Glutamatergic neuron (in vitro differentiated cells): ENCODE measurements at regions not wholly inside any gene's neighbourhood (a gene's known extent, or its start where the extent isn't known, plus 50 kb on each side); places are given as distances from the start of the nearest gene placed in this dataset.
"Not testable (repeated sequence)": the region's sequence is repeated elsewhere in the genome, so short reads cannot be mapped to it uniquely, and the experiment has no call there.

ENCODE experiments used
- DNase-seq: peaks from one replicate; pipeline ENCODE4 v3.0.0; 2022
- H3K27ac Mint-ChIP-seq: one replicate; pipeline ENCODE4 v1.8.0; 2020; ENCODE audit warnings: mild to moderate bottlenecking, mixed read lengths, inconsistent platforms; ENCODE audit not compliant: unreplicated experiment
- H3K27me3 Mint-ChIP-seq: one replicate; pipeline ENCODE4 v1.8.0; 2020; ENCODE audit warnings: mild to moderate bottlenecking, moderate library complexity, mixed read lengths, inconsistent platforms; ENCODE audit not compliant: unreplicated experiment
- H3K36me3 Mint-ChIP-seq: one replicate; pipeline ENCODE4 v1.8.0; 2020; ENCODE audit warnings: mild to moderate bottlenecking, mixed read lengths, inconsistent platforms; ENCODE audit not compliant: unreplicated experiment
- H3K4me1 Mint-ChIP-seq: one replicate; pipeline ENCODE4 v1.8.0; 2020; ENCODE audit warnings: mild to moderate bottlenecking, low read depth, mixed read lengths, inconsistent platforms; ENCODE audit not compliant: unreplicated experiment
- H3K4me3 Mint-ChIP-seq: one replicate; pipeline ENCODE4 v1.8.0; 2020; ENCODE audit warnings: mild to moderate bottlenecking, mixed read lengths, inconsistent platforms; ENCODE audit not compliant: unreplicated experiment
- H3K9me3 Mint-ChIP-seq: one replicate; pipeline ENCODE4 v1.8.0; 2020; ENCODE audit warnings: mild to moderate bottlenecking, moderate library complexity, mixed read lengths, inconsistent platforms; ENCODE audit not compliant: unreplicated experiment
- TF ChIP-seq, protein P1 (sequence below): fragments of 200-600 bp; sonication (generic); IDR thresholded peaks from one replicate; pipeline ENCODE4 v1.5.0; 2021; ENCODE audit not compliant: partially characterized antibody, unreplicated experiment

DNA sequence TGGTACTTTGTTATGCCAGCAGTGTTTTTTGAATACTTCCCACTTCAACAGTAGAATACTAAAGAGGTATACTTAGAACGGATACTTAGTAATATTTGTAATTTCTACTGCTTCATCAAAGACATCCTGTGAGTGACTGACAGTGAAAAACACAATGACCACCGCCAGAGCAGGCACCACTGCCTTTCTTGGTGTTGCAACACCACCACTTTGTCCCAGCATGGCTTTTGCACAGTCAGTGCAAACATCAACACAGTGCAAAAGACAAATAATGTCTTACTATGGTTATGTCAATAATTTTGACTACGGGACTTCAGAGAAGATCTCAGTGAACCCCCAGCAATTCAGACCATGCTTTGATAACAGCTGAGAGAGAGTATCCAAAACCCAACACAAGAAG is 220.5 kb downstream of the RBM26 start:
- no peaks in the 10 kb centered on the region for H3K27me3 Mint-ChIP-seq
- no peak overlapping the region for H3K4me3 Mint-ChIP-seq
- no peaks in the 10 kb centered on the region for H3K9me3 Mint-ChIP-seq
- DNase-seq, result no peak
- no peaks in the 10 kb centered on the region for H3K36me3 Mint-ChIP-seq
- TF ChIP-seq, protein P1, sequence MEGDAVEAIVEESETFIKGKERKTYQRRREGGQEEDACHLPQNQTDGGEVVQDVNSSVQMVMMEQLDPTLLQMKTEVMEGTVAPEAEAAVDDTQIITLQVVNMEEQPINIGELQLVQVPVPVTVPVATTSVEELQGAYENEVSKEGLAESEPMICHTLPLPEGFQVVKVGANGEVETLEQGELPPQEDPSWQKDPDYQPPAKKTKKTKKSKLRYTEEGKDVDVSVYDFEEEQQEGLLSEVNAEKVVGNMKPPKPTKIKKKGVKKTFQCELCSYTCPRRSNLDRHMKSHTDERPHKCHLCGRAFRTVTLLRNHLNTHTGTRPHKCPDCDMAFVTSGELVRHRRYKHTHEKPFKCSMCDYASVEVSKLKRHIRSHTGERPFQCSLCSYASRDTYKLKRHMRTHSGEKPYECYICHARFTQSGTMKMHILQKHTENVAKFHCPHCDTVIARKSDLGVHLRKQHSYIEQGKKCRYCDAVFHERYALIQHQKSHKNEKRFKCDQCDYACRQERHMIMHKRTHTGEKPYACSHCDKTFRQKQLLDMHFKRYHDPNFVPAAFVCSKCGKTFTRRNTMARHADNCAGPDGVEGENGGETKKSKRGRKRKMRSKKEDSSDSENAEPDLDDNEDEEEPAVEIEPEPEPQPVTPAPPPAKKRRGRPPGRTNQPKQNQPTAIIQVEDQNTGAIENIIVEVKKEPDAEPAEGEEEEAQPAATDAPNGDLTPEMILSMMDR, result no peak
- H3K27ac Mint-ChIP-seq, result no peak overlapping the region
- peaks cover 2% of the 10 kb centered on the region for H3K4me1 Mint-ChIP-seq

DNA sequence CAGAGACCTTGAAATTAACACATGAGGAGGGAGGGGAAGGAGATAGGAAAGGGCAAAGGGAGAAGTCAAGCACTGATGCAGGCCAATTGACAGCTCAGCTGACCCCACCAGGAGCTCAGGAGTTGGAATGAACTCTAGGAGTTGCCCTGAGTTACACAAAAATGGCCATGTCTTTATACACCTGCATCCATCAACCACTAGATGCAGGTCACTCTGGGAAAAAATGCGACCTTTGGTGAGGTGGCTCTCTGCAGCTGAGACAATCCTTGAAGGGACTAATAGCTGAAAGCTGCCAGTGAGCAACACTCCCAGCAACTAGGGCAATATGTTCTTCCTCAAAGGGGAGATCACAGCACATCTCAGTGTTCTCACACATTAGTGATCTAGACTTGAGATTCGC is 222.8 kb downstream of the RBM26 start:
- no peaks in the 10 kb centered on the region for H3K27me3 Mint-ChIP-seq
- no peaks in the 10 kb centered on the region for H3K9me3 Mint-ChIP-seq
- no peak overlapping the region for H3K27ac Mint-ChIP-seq
- DNase-seq, result no peak
- TF ChIP-seq, protein P1, result no peak
- no peak overlapping the region for H3K4me3 Mint-ChIP-seq
- H3K4me1 Mint-ChIP-seq, result peaks cover 2% of the 10 kb centered on the region
- no peaks in the 10 kb centered on the region for H3K36me3 Mint-ChIP-seq

DNA sequence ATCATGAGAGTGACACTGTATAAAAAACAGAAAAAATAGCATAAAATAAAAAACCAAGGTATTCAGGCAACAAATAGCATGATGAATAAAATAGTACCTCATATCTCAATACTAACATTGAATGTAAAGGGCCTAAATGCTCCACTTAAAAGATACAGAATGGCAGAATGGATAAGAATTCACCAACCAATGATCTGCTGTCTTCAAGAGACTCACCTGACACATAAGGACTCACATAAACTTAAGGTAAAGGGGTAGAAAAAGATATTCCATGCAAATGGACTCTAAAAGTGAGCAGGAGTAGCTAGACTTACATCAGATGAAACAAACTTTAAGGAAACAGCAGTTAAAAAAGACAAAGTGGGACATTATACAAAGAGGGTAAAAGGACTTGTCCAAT is 232.4 kb downstream of the RBM26 start:
- not testable (repeated sequence) for H3K9me3 Mint-ChIP-seq, DNase-seq, H3K4me3 Mint-ChIP-seq, H3K27ac Mint-ChIP-seq, H3K36me3 Mint-ChIP-seq, H3K4me1 Mint-ChIP-seq, H3K27me3 Mint-ChIP-seq

DNA sequence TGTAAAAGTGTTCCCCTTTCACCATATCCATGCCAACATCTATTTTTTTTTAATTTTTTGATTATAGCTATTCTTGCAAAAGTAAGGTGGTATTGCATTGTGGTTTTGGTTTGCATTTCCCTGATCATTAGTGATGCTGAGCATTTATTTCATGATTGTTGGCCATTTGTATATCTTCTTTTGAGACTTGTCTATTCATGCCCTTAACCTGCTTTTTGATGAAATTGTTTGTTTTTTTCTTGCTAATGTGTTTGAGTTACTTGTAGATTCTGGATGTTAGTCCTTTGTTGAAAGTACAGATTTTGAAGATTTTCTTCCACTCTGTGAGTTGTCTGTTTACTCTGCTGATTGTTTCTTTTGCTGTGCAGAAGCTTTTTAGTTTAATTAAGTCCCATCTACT is 233.1 kb downstream of the RBM26 start:
- H3K27ac Mint-ChIP-seq, H3K27me3 Mint-ChIP-seq, H3K4me1 Mint-ChIP-seq, H3K4me3 Mint-ChIP-seq, H3K9me3 Mint-ChIP-seq, H3K36me3 Mint-ChIP-seq, DNase-seq: not testable (repeated sequence)

DNA sequence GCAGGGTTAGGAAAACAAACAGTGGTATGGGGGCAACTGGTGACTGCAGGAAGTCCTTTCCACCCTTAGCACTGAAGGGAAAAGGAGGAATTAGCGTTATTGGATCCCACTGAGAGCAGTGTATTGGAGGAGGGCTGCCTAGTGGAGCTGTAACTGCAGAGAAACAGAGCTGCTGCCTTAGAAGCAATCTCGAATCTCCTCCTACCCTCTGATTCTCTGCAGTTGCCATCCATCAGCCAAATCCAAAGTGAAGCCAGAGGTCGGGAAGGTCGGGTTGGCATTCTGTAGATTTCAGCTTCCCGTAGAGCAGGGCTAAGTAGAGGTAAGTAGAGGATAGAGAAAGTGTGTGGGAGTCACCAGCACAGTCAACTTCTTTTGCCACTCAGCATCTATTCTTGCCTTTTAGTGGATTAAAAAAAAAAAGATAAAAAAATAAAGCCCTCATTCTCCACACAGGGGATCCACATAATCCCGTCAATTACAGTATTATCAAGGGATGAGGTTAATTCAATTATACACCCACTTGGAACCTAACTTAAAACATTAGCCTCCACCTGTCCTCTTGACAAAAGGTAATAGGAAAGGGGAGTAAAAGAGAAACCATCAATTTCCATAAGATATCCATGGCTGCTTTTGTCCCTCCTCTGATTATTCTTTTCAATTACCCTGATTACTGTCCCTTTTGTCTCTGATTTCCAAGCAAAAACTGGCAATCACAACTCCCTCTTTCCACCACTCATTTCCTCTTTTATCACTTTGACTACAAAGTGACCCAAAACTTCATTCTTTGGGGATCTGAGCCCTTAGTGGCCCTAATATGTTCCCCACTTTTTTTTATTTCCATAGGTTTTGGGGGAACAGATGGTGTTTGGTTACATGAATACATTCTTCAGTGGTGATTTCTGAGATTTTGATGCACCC is 234.7 kb downstream of the RBM26 start:
- Mint-ChIP-seq H3K9me3 (peaks cover 6% of the 10 kb centered on the region), H3K27me3 (peaks cover 3% of the 10 kb centered on the region), H3K4me3 (no peak overlapping the region), H3K4me1 (no peaks in the 10 kb centered on the region), H3K27ac (no peak overlapping the region), H3K36me3 (peaks cover 5% of the 10 kb centered on the region)
- TF ChIP-seq, protein P1, result no peak
- DNase-seq, result no peak

DNA sequence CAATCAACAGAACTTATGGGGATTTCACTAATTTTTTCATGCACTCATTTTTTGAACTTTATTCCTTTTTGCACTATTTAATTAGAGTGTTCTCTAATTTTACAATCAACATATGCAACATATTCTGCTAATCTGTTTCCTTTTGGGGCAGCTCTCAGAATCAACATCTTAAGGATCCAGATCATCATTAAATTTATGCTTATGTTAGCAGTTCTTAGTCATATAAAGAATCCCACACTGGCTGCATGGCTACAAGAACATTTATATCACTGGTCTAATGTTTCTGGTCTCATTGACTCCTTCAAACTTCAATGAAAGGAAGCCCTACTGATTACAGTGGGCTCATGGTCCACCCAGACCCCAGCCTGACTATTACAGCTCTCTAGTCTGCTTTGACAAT is 245.2 kb downstream of the RBM26 start:
- H3K4me1 Mint-ChIP-seq, result no peaks in the 10 kb centered on the region
- no peaks in the 10 kb centered on the region for H3K9me3 Mint-ChIP-seq
- TF ChIP-seq, protein P1, result no peak
- H3K27me3 Mint-ChIP-seq, result no peaks in the 10 kb centered on the region
- no peak overlapping the region for H3K4me3 Mint-ChIP-seq
- no peak for DNase-seq
- H3K27ac Mint-ChIP-seq, result no peak overlapping the region
- H3K36me3 Mint-ChIP-seq, result no peaks in the 10 kb centered on the region
